ENCODE measurements at regions not wholly inside any gene's neighbourhood (a gene's known extent, or its start where the extent isn't known, plus 50 kb on each side); places are given as distances from the start of the nearest gene placed in this dataset.

DNA sequence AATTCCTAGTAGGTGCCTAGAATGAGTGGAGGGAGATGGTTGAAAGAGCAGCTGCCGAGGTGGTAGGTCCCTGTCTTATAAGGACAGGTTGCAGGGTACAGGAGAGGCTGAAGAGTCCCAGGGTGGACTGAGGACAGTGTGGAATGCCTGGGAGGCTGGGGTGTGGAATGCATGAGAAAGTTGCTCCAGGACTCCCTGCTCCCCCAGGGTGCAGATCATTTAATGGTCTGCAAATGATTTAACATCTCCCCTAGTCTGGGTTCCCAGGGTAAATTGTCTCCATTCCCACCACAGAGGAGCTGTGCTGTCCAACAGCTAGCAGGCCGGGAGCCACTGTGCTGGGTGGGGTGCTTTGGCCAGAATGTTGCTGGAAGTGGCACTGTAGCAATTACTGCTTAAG, 76.0 kb downstream of the CD83 start:
- no peak overlapping the region for H3K4me3 ChIP-seq
- no peak overlapping the region for H3K27ac ChIP-seq
- no peaks in the 10 kb centered on the region for H3K27me3 ChIP-seq
- no peaks in the 10 kb centered on the region for H3K9me3 ChIP-seq
- TF ChIP-seq CTCF (IDR thresholded peaks at IDR 0.05): no peak
- DNase-seq (ENCODE audit: low spot score): no peak
- H3K36me3 ChIP-seq: no peaks in the 10 kb centered on the region
- H3K4me1 ChIP-seq: no peaks in the 10 kb centered on the region

GRCh38 chr6:14194483-14194882, 76.9 kb downstream of the CD83 start:
- Histone ChIP-seq H3K36me3 (no peaks in the 10 kb centered on the region), H3K4me3 (no peak overlapping the region), H3K27ac (no peak overlapping the region), H3K4me1 (no peaks in the 10 kb centered on the region), H3K9me3 (no peaks in the 10 kb centered on the region), H3K27me3 (no peaks in the 10 kb centered on the region)
- no peak for TF ChIP-seq CTCF (IDR thresholded peaks at IDR 0.05)
- no peak for DNase-seq (ENCODE audit: low spot score)

DNA sequence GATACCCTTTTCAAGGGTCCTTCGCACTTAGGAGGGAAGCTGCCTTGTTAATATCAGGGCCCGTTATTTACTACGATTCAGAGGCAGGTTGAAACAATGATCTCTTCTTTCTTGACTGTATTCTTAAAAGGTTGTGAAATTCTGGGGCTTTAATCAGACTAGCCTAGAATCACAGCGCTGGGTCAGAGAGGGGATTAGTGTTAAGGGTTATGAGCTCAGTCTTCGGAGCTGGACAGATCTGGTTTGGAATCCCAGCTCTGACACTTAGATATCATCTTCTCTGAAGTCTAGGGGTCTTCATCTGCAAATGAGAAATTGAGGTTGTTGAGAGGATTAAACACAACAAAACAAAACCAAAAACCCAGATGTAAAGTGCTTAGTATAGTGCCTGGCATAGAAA, 77.4 kb downstream of the CD83 start:
- no peak for DNase-seq (ENCODE audit: low spot score)
- no peak overlapping the region for H3K27ac ChIP-seq

GRCh38 chr6:14196026-14196425, 78.5 kb downstream of the CD83 start:
- no peak for TF ChIP-seq CTCF (IDR thresholded peaks at IDR 0.05)
- H3K27me3 ChIP-seq: no peaks in the 10 kb centered on the region
- no peaks in the 10 kb centered on the region for H3K4me1 ChIP-seq
- H3K27ac ChIP-seq: no peak overlapping the region
- no peak for DNase-seq (ENCODE audit: low spot score)
- no peaks in the 10 kb centered on the region for H3K9me3 ChIP-seq
- no peaks in the 10 kb centered on the region for H3K36me3 ChIP-seq
- H3K4me3 ChIP-seq: no peak overlapping the region

More for the DNA sequence above, 77.4 kb downstream of the CD83 start:
- Histone ChIP-seq H3K9me3 (no peaks in the 10 kb centered on the region), H3K4me3 (no peak overlapping the region), H3K36me3 (no peaks in the 10 kb centered on the region), H3K27me3 (no peaks in the 10 kb centered on the region), H3K4me1 (no peaks in the 10 kb centered on the region)
- no peak for TF ChIP-seq CTCF (IDR thresholded peaks at IDR 0.05)

DNA sequence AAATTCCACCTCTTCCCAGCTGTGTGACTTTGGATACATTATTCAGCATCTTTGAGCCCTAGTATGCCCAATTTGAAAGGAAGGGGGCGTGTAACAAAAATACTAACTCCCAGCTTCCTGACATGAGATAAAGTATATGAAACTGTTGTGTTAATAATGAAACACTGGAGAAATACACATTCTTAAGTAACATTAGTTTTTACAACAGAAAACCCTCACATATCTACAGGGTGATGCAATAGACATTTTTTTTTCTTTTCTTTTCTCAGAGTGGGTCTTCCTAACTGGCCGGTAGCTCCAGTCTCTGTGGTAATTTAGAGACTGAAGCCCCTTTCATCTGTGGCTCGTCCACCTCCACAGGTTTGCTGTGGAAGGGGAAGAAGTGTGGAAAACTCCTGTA, 79.5 kb downstream of the CD83 start:
- H3K4me3 ChIP-seq: no peak overlapping the region
- no peaks in the 10 kb centered on the region for H3K27me3 ChIP-seq
- no peak for DNase-seq (ENCODE audit: low spot score)
- no peak for TF ChIP-seq CTCF (IDR thresholded peaks at IDR 0.05)
- H3K27ac ChIP-seq: no peak overlapping the region
- H3K4me1 ChIP-seq: no peaks in the 10 kb centered on the region
- H3K36me3 ChIP-seq: no peaks in the 10 kb centered on the region
- no peaks in the 10 kb centered on the region for H3K9me3 ChIP-seq

DNA sequence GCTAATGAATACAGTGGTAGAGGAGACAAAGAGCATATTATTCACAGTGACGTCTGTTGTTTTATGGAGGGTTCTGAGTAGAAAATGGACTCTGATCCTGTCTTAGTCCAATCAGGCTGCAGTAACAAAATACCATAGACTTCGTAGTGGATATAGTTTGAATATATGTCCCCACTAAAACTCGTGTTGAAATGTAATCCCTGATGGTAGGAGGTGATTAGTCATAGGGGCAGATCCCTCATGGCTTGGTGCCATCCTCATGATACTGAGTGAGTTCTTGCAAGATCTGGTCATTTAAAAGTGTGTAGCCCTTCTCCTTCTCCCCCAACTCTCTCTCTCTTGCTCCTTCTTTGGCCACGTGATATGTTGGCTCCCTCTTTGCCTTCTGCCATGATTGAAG, 82.5 kb downstream of the CD83 start:
- H3K36me3 ChIP-seq: no peaks in the 10 kb centered on the region
- H3K4me3 ChIP-seq: no peak overlapping the region
- no peaks in the 10 kb centered on the region for H3K27me3 ChIP-seq
- H3K27ac ChIP-seq: no peak overlapping the region
- no peaks in the 10 kb centered on the region for H3K4me1 ChIP-seq
- DNase-seq (ENCODE audit: low spot score): no peak
- no peak for TF ChIP-seq CTCF (IDR thresholded peaks at IDR 0.05)
- no peaks in the 10 kb centered on the region for H3K9me3 ChIP-seq

Measured in right atrium auricular region (tissue), 2 donors.